Mesendoderm (in vitro differentiated cells): ENCODE measurements at regions not wholly inside any gene's neighbourhood (a gene's known extent, or its start where the extent isn't known, plus 50 kb on each side); places are given as distances from the start of the nearest gene placed in this dataset.

Experiments used
- DNase-seq: peaks from one replicate; pipeline ENCODE4 v3.0.0; 2013
- H2AK5ac ChIP-seq: 2 replicates; pipeline ENCODE4 v1.6.1; 2013; ENCODE audit warnings: low read length, inconsistent platforms
- H2BK120ac ChIP-seq: 2 replicates; pipeline ENCODE4 v1.6.1; 2013; ENCODE audit warnings: low read depth, mild to moderate bottlenecking, low read length, moderate library complexity, mixed read lengths
- H2BK15ac ChIP-seq: replicated peaks from 2 replicates; pipeline ENCODE4 v1.6.1; 2013; ENCODE audit warnings: low read depth, mild to moderate bottlenecking, moderate library complexity
- H2BK5ac ChIP-seq: 2 replicates; pipeline ENCODE4 v1.6.1; 2013; ENCODE audit warnings: low read length, inconsistent platforms
- H3K18ac ChIP-seq: 2 replicates; pipeline ENCODE4 v1.6.1; 2013; ENCODE audit warnings: mild to moderate bottlenecking, low read length, mixed read lengths
- H3K23ac ChIP-seq: one replicate; pipeline ENCODE4 v1.6.1; 2013; ENCODE audit warnings: low read length
- H3K27ac ChIP-seq: 2 replicates; pipeline ENCODE4 v1.5.1; 2013; ENCODE audit warnings: low read depth, mild to moderate bottlenecking, inconsistent platforms, low read length, moderate library complexity
- H3K27me3 ChIP-seq: 2 replicates; pipeline ENCODE4 v1.6.1; 2013; ENCODE audit warnings: low read length, control low read depth, mild to moderate bottlenecking, inconsistent platforms; ENCODE audit not compliant: insufficient read depth, poor library complexity
- H3K36me3 ChIP-seq: 2 replicates; pipeline ENCODE4 v1.6.1; 2013; ENCODE audit warnings: low read length, inconsistent platforms; ENCODE audit not compliant: control insufficient read depth, insufficient read depth
- H3K4ac ChIP-seq: one replicate; pipeline ENCODE4 v1.6.1; 2013; ENCODE audit warnings: low read depth, mild to moderate bottlenecking, low read length, moderate library complexity
- H3K4me1 ChIP-seq: 2 replicates; pipeline ENCODE4 v1.6.1; 2013; ENCODE audit warnings: low read depth, low read length, inconsistent platforms; ENCODE audit not compliant: control insufficient read depth
- H3K4me2 ChIP-seq: 2 replicates; pipeline ENCODE4 v1.6.1; 2013; ENCODE audit warnings: low read length
- H3K4me3 ChIP-seq: 2 replicates; pipeline ENCODE4 v1.5.1; 2013; ENCODE audit warnings: mild to moderate bottlenecking, low read length
- H3K56ac ChIP-seq: one replicate; pipeline ENCODE4 v1.6.1; 2013; ENCODE audit warnings: low read length
- H3K79me1 ChIP-seq: 2 replicates; pipeline ENCODE4 v1.6.1; 2013; ENCODE audit warnings: low read length, inconsistent platforms
- H3K79me2 ChIP-seq: 2 replicates; pipeline ENCODE4 v1.6.1; 2013; ENCODE audit warnings: mild to moderate bottlenecking, low read length; ENCODE audit not compliant: control insufficient read depth, insufficient read depth
- H3K9ac ChIP-seq: 2 replicates; pipeline ENCODE4 v1.6.1; 2013; ENCODE audit warnings: low read length, inconsistent platforms
- H4K5ac ChIP-seq: one replicate; pipeline ENCODE4 v1.6.1; 2013; ENCODE audit warnings: low read length
- H4K8ac ChIP-seq: one replicate; pipeline ENCODE4 v1.6.1; 2013; ENCODE audit warnings: low read depth, mild to moderate bottlenecking, control low read depth, low read length, moderate library complexity
- WGBS: extraction: QIAGEN DNeasy Blood & Tissue Kit; methylation state at CpG from one replicate; pipeline ENCODE4 v1.1.7; 2013; ENCODE audit warnings: low lambda C conversion rate, missing lambda C conversion rate; ENCODE audit not compliant: insufficient coverage; ENCODE audit errors: extremely low coverage; 5-methylcytosine and 5-hydroxymethylcytosine counted together

DNA sequence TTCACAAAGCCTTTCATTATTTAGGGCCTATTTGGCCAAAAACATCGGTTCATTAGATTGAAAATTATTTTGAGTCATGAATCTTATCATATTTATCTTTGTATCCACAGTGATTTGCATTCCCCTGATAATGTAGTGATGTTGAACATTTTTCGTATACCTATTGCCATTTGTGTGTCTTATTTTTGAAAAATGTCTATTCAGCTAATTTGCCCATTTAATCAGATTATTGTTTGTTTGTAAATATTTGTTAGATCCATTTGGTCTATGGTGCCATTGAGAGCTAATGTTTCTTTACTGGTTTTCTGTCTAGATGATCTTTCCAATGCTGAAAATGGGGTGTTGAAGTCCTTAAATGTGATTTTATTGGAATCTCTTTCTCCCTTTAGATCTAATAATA, 439.2 kb upstream of the TYRP1 start:
- Histone ChIP-seq H3K4ac (no peak overlapping the region), H4K5ac (no peak overlapping the region), H4K8ac (no peak overlapping the region), H3K9ac (no peak overlapping the region), H2BK5ac (no peak overlapping the region), H3K4me1 (no peaks in the 10 kb centered on the region), H3K18ac (no peak overlapping the region), H2AK5ac (no peak overlapping the region), H3K56ac (no peak overlapping the region), H3K27me3 (no peaks in the 10 kb centered on the region), H3K27ac (no peak overlapping the region), H3K79me2 (no peaks in the 10 kb centered on the region), H2BK120ac (no peak overlapping the region), H3K23ac (no peak overlapping the region), H3K4me2 (no peak overlapping the region), H3K36me3 (no peaks in the 10 kb centered on the region), H2BK15ac (no peak overlapping the region), H3K4me3 (no peak overlapping the region), H3K79me1 (no peaks in the 10 kb centered on the region)
- no CpG with 5 or more reads among the region's 2 CpGs for WGBS
- no peak for DNase-seq

GRCh38 chr9:12266758-12267157, 426.4 kb upstream of the TYRP1 start:
- Histone ChIP-seq H2BK15ac (no peak overlapping the region), H3K18ac (no peak overlapping the region), H3K4ac (no peak overlapping the region), H3K79me2 (no peaks in the 10 kb centered on the region), H2BK120ac (no peak overlapping the region), H2AK5ac (no peak overlapping the region), H2BK5ac (no peak overlapping the region), H3K4me1 (no peaks in the 10 kb centered on the region), H4K8ac (no peak overlapping the region), H3K56ac (no peak overlapping the region), H4K5ac (no peak overlapping the region), H3K27ac (no peak overlapping the region), H3K36me3 (no peaks in the 10 kb centered on the region), H3K23ac (no peak overlapping the region), H3K27me3 (no peaks in the 10 kb centered on the region), H3K79me1 (no peaks in the 10 kb centered on the region), H3K4me3 (no peak overlapping the region), H3K4me2 (no peak overlapping the region), H3K9ac (no peak overlapping the region)
- no peak for DNase-seq
- no CpG with 5 or more reads among the region's 2 CpGs for WGBS

DNA sequence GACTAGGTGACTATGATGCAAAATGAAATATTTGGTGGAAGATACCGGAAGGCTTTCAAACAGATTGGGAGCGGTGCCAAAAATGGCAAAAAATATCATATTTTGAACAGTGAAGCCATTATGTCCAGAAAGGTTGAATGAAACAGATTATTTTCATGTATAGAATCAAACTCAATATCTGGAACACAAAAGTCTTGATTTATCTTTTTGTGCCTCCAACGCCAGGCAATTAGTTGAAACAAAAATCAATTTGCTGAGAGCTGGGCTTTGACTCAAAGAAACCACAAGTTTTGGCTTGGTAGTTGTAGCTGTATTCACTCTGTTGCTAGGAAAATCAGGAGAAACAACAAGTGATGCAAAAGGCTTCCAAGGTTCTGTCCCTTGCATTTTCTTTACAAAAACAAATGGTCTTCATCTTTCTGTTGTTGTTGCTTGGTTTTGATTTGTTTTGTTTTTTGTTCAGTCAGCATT, 421.7 kb upstream of the TYRP1 start:
- H3K18ac ChIP-seq, result no peak overlapping the region
- DNase-seq, result no peak
- H3K9ac ChIP-seq, result no peak overlapping the region
- no peak overlapping the region for H3K56ac ChIP-seq
- H4K5ac ChIP-seq, result no peak overlapping the region
- no peak overlapping the region for H2AK5ac ChIP-seq
- H3K36me3 ChIP-seq, result no peaks in the 10 kb centered on the region
- H3K23ac ChIP-seq, result no peak overlapping the region
- H2BK120ac ChIP-seq, result no peak overlapping the region
- no peaks in the 10 kb centered on the region for H3K27me3 ChIP-seq
- H3K4me2 ChIP-seq, result no peak overlapping the region
- no peak overlapping the region for H3K27ac ChIP-seq
- H4K8ac ChIP-seq, result no peak overlapping the region
- no peak overlapping the region for H3K4me3 ChIP-seq
- no peak overlapping the region for H2BK15ac ChIP-seq
- no peak overlapping the region for H2BK5ac ChIP-seq
- H3K79me1 ChIP-seq, result no peaks in the 10 kb centered on the region
- H3K4me1 ChIP-seq, result no peaks in the 10 kb centered on the region
- H3K4ac ChIP-seq, result no peak overlapping the region
- WGBS, result no CpG with 5 or more reads among the region's 3 CpGs
- no peaks in the 10 kb centered on the region for H3K79me2 ChIP-seq

GRCh38 chr9:12272471-12273120, 420.6 kb upstream of the TYRP1 start:
- H3K56ac ChIP-seq, result no peak overlapping the region
- no peak overlapping the region for H3K4me3 ChIP-seq
- no CpG with 5 or more reads among the region's 2 CpGs for WGBS
- no peaks in the 10 kb centered on the region for H3K79me1 ChIP-seq
- no peaks in the 10 kb centered on the region for H3K4me1 ChIP-seq
- no peak overlapping the region for H2BK5ac ChIP-seq
- no peak overlapping the region for H3K27ac ChIP-seq
- no peak overlapping the region for H2AK5ac ChIP-seq
- H3K27me3 ChIP-seq, result no peaks in the 10 kb centered on the region
- no peak overlapping the region for H3K18ac ChIP-seq
- no peak overlapping the region for H2BK15ac ChIP-seq
- H4K5ac ChIP-seq, result no peak overlapping the region
- no peak overlapping the region for H2BK120ac ChIP-seq
- DNase-seq, result no peak
- no peak overlapping the region for H3K4ac ChIP-seq
- no peak overlapping the region for H3K4me2 ChIP-seq
- no peak overlapping the region for H4K8ac ChIP-seq
- H3K36me3 ChIP-seq, result no peaks in the 10 kb centered on the region
- no peak overlapping the region for H3K9ac ChIP-seq
- no peak overlapping the region for H3K23ac ChIP-seq
- H3K79me2 ChIP-seq, result no peaks in the 10 kb centered on the region

GRCh38 chr9:12274577-12274976, 418.6 kb upstream of the TYRP1 start:
- Histone ChIP-seq H2AK5ac (no peak overlapping the region), H3K4me3 (no peak overlapping the region), H3K4me2 (no peak overlapping the region), H2BK5ac (no peak overlapping the region), H3K27me3 (no peaks in the 10 kb centered on the region), H3K18ac (no peak overlapping the region), H3K9ac (no peak overlapping the region), H3K79me1 (no peaks in the 10 kb centered on the region), H2BK15ac (no peak overlapping the region), H3K4ac (no peak overlapping the region), H3K56ac (no peak overlapping the region), H4K5ac (no peak overlapping the region), H2BK120ac (no peak overlapping the region), H4K8ac (no peak overlapping the region), H3K23ac (no peak overlapping the region), H3K4me1 (no peaks in the 10 kb centered on the region), H3K36me3 (no peaks in the 10 kb centered on the region), H3K79me2 (no peaks in the 10 kb centered on the region), H3K27ac (no peak overlapping the region)
- no CpG with 5 or more reads among the region's 2 CpGs for WGBS
- DNase-seq, result no peak

GRCh38 chr9:12276505-12276904, 416.7 kb upstream of the TYRP1 start:
- Histone ChIP-seq H3K18ac (no peak overlapping the region), H3K56ac (no peak overlapping the region), H3K9ac (no peak overlapping the region), H3K27me3 (no peaks in the 10 kb centered on the region), H3K4me3 (no peak overlapping the region), H3K4me2 (no peak overlapping the region), H3K79me2 (no peaks in the 10 kb centered on the region), H4K5ac (no peak overlapping the region), H3K4me1 (no peaks in the 10 kb centered on the region), H3K27ac (no peak overlapping the region), H3K4ac (no peak overlapping the region), H2BK120ac (no peak overlapping the region), H2BK5ac (no peak overlapping the region), H3K36me3 (no peaks in the 10 kb centered on the region), H2BK15ac (no peak overlapping the region), H4K8ac (no peak overlapping the region), H3K23ac (no peak overlapping the region), H2AK5ac (no peak overlapping the region), H3K79me1 (no peaks in the 10 kb centered on the region)
- no peak for DNase-seq
- no CpG with 5 or more reads among the region's 1 CpG for WGBS
